Activated naive CD4-positive, alpha-beta T cell treated with anti-CD3 and anti-CD28 coated beads, Interleukin-2, amount 50 U/mL, for 24 hours (primary cell): ENCODE measurements at regions not wholly inside any gene's neighbourhood (a gene's known extent, or its start where the extent isn't known, plus 50 kb on each side); places are given as distances from the start of the nearest gene placed in this dataset.

ENCODE experiments used
- H3K27ac Mint-ChIP-seq: one replicate; pipeline ENCODE4 v1.8.0; 2021; ENCODE audit warnings: mild to moderate bottlenecking, mixed read lengths
- H3K27me3 Mint-ChIP-seq: one replicate; pipeline ENCODE4 v1.8.0; 2021; ENCODE audit warnings: mixed read lengths
- H3K36me3 Mint-ChIP-seq: one replicate; pipeline ENCODE4 v1.8.0; 2021; ENCODE audit warnings: mixed read lengths
- H3K4me1 Mint-ChIP-seq: one replicate; pipeline ENCODE4 v1.8.0; 2021; ENCODE audit warnings: mixed read lengths
- H3K4me3 Mint-ChIP-seq: one replicate; pipeline ENCODE4 v1.8.0; 2021; ENCODE audit warnings: mild to moderate bottlenecking, mixed read lengths
- H3K9me3 Mint-ChIP-seq: one replicate; pipeline ENCODE4 v1.8.0; 2021; ENCODE audit warnings: mixed read lengths

DNA sequence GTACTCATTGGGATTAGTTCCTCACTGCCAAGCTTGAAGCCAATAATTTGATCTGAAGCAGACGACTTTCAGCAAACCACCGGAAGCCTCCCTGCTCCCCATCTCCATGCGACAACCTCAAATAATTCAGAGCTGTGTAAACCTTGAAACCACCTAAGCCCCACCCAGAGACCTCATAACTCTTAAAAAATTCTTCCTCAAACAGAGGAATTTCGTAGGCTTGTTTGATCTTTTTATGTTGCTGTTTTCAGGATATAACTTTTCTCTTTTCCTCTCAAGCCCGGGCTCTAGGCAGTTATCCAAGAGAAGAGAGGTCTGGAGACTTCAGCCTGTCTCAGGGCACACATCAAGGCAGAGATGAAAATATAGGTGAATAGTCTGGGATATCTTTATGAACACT is 311.6 kb downstream of the KCNRG start:
- Mint-ChIP-seq H3K4me3 (no peak overlapping the region), H3K36me3 (peaks cover 8% of the 10 kb centered on the region), H3K27ac (no peak overlapping the region), H3K4me1 (peaks cover 3% of the 10 kb centered on the region), H3K27me3 (no peaks in the 10 kb centered on the region), H3K9me3 (peaks cover 3% of the 10 kb centered on the region)

GRCh38 chr13:50334115-50334778 is 319.0 kb downstream of the KCNRG start:
- Mint-ChIP-seq H3K9me3 (no peaks in the 10 kb centered on the region), H3K36me3 (no peaks in the 10 kb centered on the region), H3K4me3 (no peak overlapping the region), H3K4me1 (no peaks in the 10 kb centered on the region), H3K27ac (no peak overlapping the region), H3K27me3 (no peaks in the 10 kb centered on the region)

GRCh38 chr13:50334944-50335343 is 319.7 kb downstream of the KCNRG start:
- Mint-ChIP-seq H3K27me3 (no peaks in the 10 kb centered on the region), H3K4me1 (no peaks in the 10 kb centered on the region), H3K27ac (no peak overlapping the region), H3K9me3 (no peaks in the 10 kb centered on the region), H3K36me3 (no peaks in the 10 kb centered on the region), H3K4me3 (no peak overlapping the region)

GRCh38 chr13:50339271-50339670 is 324.0 kb downstream of the KCNRG start:
- no peak overlapping the region for H3K4me3 Mint-ChIP-seq
- H3K9me3 Mint-ChIP-seq = peaks cover 7% of the 10 kb centered on the region
- peaks cover 5% of the 10 kb centered on the region for H3K36me3 Mint-ChIP-seq
- H3K4me1 Mint-ChIP-seq = no peaks in the 10 kb centered on the region
- no peak overlapping the region for H3K27ac Mint-ChIP-seq
- peaks cover 1% of the 10 kb centered on the region for H3K27me3 Mint-ChIP-seq

- Mint-ChIP-seq H3K4me3 (no peak overlapping the region), H3K4me1 (peaks cover 5% of the 10 kb centered on the region), H3K36me3 (peaks cover 5% of the 10 kb centered on the region), H3K27me3 (peaks cover 1% of the 10 kb centered on the region), H3K9me3 (peaks cover 7% of the 10 kb centered on the region), H3K27ac (no peak overlapping the region)
Observed at GRCh38 chr13:50340146-50340545, 324.9 kb downstream of the KCNRG start.

GRCh38 chr13:50340551-50341287 is 325.5 kb downstream of the KCNRG start:
- Mint-ChIP-seq H3K27me3 (peaks cover 1% of the 10 kb centered on the region), H3K4me3 (no peak overlapping the region), H3K9me3 (peaks cover 7% of the 10 kb centered on the region), H3K4me1 (peaks cover 5% of the 10 kb centered on the region), H3K27ac (no peak overlapping the region), H3K36me3 (peaks cover 5% of the 10 kb centered on the region)

DNA sequence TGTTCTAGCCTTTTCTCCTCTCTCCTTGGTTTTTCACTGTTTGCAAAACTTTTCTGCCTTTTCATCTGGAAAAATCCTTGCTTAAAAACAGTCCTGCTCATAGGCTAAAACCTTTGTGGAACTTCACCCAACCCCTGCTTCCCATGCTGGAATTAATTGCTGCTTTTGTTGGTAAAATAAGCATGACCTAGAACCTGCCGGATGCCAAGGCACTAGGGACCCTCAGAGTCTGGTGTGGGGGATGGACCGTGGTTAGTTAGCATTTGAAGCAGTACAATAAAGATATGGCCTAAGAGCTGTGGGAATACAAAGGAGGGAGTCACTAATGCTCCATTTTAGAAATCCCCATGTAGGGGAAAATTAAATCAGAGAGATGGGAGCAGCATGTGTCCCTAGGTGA is 326.3 kb downstream of the KCNRG start:
- Mint-ChIP-seq H3K4me1 (peaks cover 5% of the 10 kb centered on the region), H3K27me3 (peaks cover 1% of the 10 kb centered on the region), H3K4me3 (no peak overlapping the region), H3K36me3 (peaks cover 5% of the 10 kb centered on the region), H3K9me3 (peaks cover 7% of the 10 kb centered on the region), H3K27ac (no peak overlapping the region)

- no peak overlapping the region for H3K4me3 Mint-ChIP-seq
- peaks cover 7% of the 10 kb centered on the region for H3K9me3 Mint-ChIP-seq
- H3K4me1 Mint-ChIP-seq = peaks cover 5% of the 10 kb centered on the region
- H3K36me3 Mint-ChIP-seq = peaks cover 5% of the 10 kb centered on the region
- H3K27ac Mint-ChIP-seq = no peak overlapping the region
- peaks cover 1% of the 10 kb centered on the region for H3K27me3 Mint-ChIP-seq
Observed at GRCh38 chr13:50344717-50345116, 329.5 kb downstream of the KCNRG start.

- no peak overlapping the region for H3K4me3 Mint-ChIP-seq
- peaks cover 5% of the 10 kb centered on the region for H3K4me1 Mint-ChIP-seq
- peaks cover 1% of the 10 kb centered on the region for H3K27me3 Mint-ChIP-seq
- H3K27ac Mint-ChIP-seq = no peak overlapping the region
- H3K36me3 Mint-ChIP-seq = peaks cover 5% of the 10 kb centered on the region
- H3K9me3 Mint-ChIP-seq = peaks cover 7% of the 10 kb centered on the region
Observed at GRCh38 chr13:50345804-50346203, 330.6 kb downstream of the KCNRG start.

- no peak overlapping the region for H3K4me3 Mint-ChIP-seq
- no peaks in the 10 kb centered on the region for H3K27me3 Mint-ChIP-seq
- no peaks in the 10 kb centered on the region for H3K36me3 Mint-ChIP-seq
- H3K4me1 Mint-ChIP-seq = peaks cover 5% of the 10 kb centered on the region
- H3K9me3 Mint-ChIP-seq = no peaks in the 10 kb centered on the region
- no peak overlapping the region for H3K27ac Mint-ChIP-seq
Observed at GRCh38 chr13:50348371-50348770, 333.1 kb downstream of the KCNRG start.

- Mint-ChIP-seq H3K4me3 (no peak overlapping the region), H3K9me3 (no peaks in the 10 kb centered on the region), H3K36me3 (no peaks in the 10 kb centered on the region), H3K27ac (no peak overlapping the region), H3K27me3 (no peaks in the 10 kb centered on the region), H3K4me1 (peaks cover 20% of the 10 kb centered on the region)
Observed at GRCh38 chr13:50352720-50353480, 337.7 kb downstream of the KCNRG start.

- Mint-ChIP-seq H3K36me3 (no peaks in the 10 kb centered on the region), H3K27ac (no peak overlapping the region), H3K27me3 (no peaks in the 10 kb centered on the region), H3K4me1 (peaks cover 29% of the 10 kb centered on the region), H3K4me3 (no peak overlapping the region), H3K9me3 (no peaks in the 10 kb centered on the region)
Observed at GRCh38 chr13:50353651-50354415, 338.6 kb downstream of the KCNRG start.

- no peak overlapping the region for H3K27ac Mint-ChIP-seq
- H3K4me3 Mint-ChIP-seq = no peak overlapping the region
- H3K4me1 Mint-ChIP-seq = peaks cover 41% of the 10 kb centered on the region
- H3K27me3 Mint-ChIP-seq = no peaks in the 10 kb centered on the region
- no peaks in the 10 kb centered on the region for H3K9me3 Mint-ChIP-seq
- H3K36me3 Mint-ChIP-seq = no peaks in the 10 kb centered on the region
Observed at GRCh38 chr13:50355797-50356196, 340.6 kb downstream of the KCNRG start.

DNA sequence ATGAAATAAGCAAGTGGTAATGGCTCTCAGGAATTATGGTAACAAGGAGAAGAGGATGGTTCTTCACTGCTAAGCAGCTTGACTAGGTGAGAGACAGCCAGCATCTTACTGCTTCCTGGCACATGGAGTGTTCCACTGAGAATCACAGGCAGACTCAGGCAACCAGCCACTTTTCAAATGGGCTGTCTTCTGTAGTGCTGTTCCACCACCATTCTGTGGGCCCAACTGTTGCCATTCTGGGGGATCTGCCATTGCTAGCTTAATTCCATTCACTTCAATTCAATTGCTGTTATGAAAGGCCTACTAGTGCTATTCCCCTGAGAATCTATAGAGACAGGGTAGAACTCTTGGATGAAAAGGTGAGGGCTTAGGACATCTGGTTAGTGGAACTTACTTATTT is 341.9 kb downstream of the KCNRG start:
- no peaks in the 10 kb centered on the region for H3K27me3 Mint-ChIP-seq
- H3K9me3 Mint-ChIP-seq = no peaks in the 10 kb centered on the region
- H3K4me1 Mint-ChIP-seq = peaks cover 52% of the 10 kb centered on the region
- no peak overlapping the region for H3K27ac Mint-ChIP-seq
- no peak overlapping the region for H3K4me3 Mint-ChIP-seq
- no peaks in the 10 kb centered on the region for H3K36me3 Mint-ChIP-seq

GRCh38 chr13:50357586-50358118 is 342.4 kb downstream of the KCNRG start:
- no peaks in the 10 kb centered on the region for H3K36me3 Mint-ChIP-seq
- H3K4me3 Mint-ChIP-seq = no peak overlapping the region
- H3K9me3 Mint-ChIP-seq = no peaks in the 10 kb centered on the region
- H3K4me1 Mint-ChIP-seq = peaks cover 57% of the 10 kb centered on the region
- H3K27ac Mint-ChIP-seq = no peak overlapping the region
- no peaks in the 10 kb centered on the region for H3K27me3 Mint-ChIP-seq
